OCI-LY7 (cell line): ENCODE measurements at regions not wholly inside any gene's neighbourhood (a gene's known extent, or its start where the extent isn't known, plus 50 kb on each side); places are given as distances from the start of the nearest gene placed in this dataset.

Experiments
- BruUV-seq: library from RNA; stranded (reverse); fragments of 400-500 nt; replicated peaks from 2 replicates; lab custom pipeline; 2021; lab: Mats Ljungman, UMichigan
- CTCF ChIA-PET: fragments of 300-600 bp; sonication (Branson Sonifier 250); formaldehyde crosslinking; loops from one replicate; lab custom pipeline; 2022; ENCODE audit warnings: antibody characterized with exemption; ENCODE audit not compliant: unreplicated experiment; lab: Charles Lee
- POLR2A ChIA-PET: fragments of 300-600 bp; sonication (Branson Sonifier 250); formaldehyde crosslinking; loops from one replicate; lab custom pipeline; 2022; ENCODE audit warnings: antibody characterized with exemption; lab: Charles Lee
- DNase-seq: peaks from one replicate; pipeline ENCODE4 v3.0.0-alpha.2; 2015; ENCODE audit warnings: low spot score
- H2AFZ ChIP-seq: fragments of 200-600 bp; sonication (generic), shearing (Covaris generic); 2 replicates; pipeline ENCODE4 v1.6.1; 2014; ENCODE audit warnings: mild to moderate bottlenecking, antibody characterized with exemption, low read length, moderate library complexity
- H3K27ac ChIP-seq: fragments of 200-600 bp; sonication (generic); 2 replicates; pipeline ENCODE4 v1.5.1; 2014; ENCODE audit warnings: mixed run types, low read depth, mild to moderate bottlenecking, moderate library complexity, low read length, inconsistent platforms; ENCODE audit not compliant: poor library complexity, severe bottlenecking
- H3K36me3 ChIP-seq: fragments of 200-600 bp; sonication (generic); 2 replicates; pipeline ENCODE4 v1.6.1; 2014; ENCODE audit warnings: mild to moderate bottlenecking, antibody characterized with exemption, low read length, moderate library complexity, mixed read lengths; ENCODE audit not compliant: insufficient read depth
- H3K4me1 ChIP-seq: fragments of 200-600 bp; sonication (generic); 2 replicates; pipeline ENCODE4 v1.5.1; 2014; ENCODE audit warnings: mild to moderate bottlenecking, low read length; ENCODE audit not compliant: insufficient read depth, poor library complexity, severe bottlenecking
- H3K4me2 ChIP-seq: fragments of 200-600 bp; sonication (generic); 2 replicates; pipeline ENCODE4 v1.6.1; 2014; ENCODE audit warnings: mild to moderate bottlenecking, low read length
- H3K4me3 ChIP-seq: fragments of 200-600 bp; sonication (generic); 2 replicates; pipeline ENCODE4 v1.5.1; 2014; ENCODE audit warnings: mild to moderate bottlenecking, low read depth, low read length; ENCODE audit not compliant: poor library complexity, severe bottlenecking
- H3K79me2 ChIP-seq: fragments of 200-600 bp; sonication (generic); 2 replicates; pipeline ENCODE4 v1.6.1; 2016; ENCODE audit warnings: low read depth, mild to moderate bottlenecking, low read length, moderate library complexity, mixed read lengths; ENCODE audit not compliant: insufficient read depth
- H3K9me2 ChIP-seq: fragments of 200-600 bp; sonication (generic); 2 replicates; pipeline ENCODE4 v1.6.1; 2016; ENCODE audit warnings: mild to moderate bottlenecking, low read length, mixed read lengths; ENCODE audit not compliant: insufficient read depth
- H3K9me3 ChIP-seq: fragments of 200-600 bp; sonication (generic); 2 replicates; pipeline ENCODE4 v1.6.1; 2014; ENCODE audit warnings: mild to moderate bottlenecking, mixed run types, low read length, mixed read lengths
- H4K20me1 ChIP-seq: fragments of 200-600 bp; sonication (generic); 2 replicates; pipeline ENCODE4 v1.6.1; 2014; ENCODE audit warnings: mild to moderate bottlenecking, antibody characterized with exemption, low read length, moderate library complexity, mixed read lengths; ENCODE audit not compliant: insufficient read depth
- EZH2phosphoT487 ChIP-seq: fragments of 200-600 bp; sonication (generic); IDR thresholded peaks from 2 replicates; pipeline ENCODE4 v1.6.1; 2018; ENCODE audit warnings: low read depth, borderline replicate concordance, mild to moderate bottlenecking, mixed run types, antibody characterized with exemption, low read length, moderate library complexity, mixed read lengths
- intact Hi-C: fragments of 100-400 bp; cut with micrococcal nuclease; formaldehyde crosslinking; loops from one replicate; pipeline ENCODE4 v1.10.0; 2022; ENCODE audit not compliant: unreplicated experiment
- TF ChIP-seq, protein P1 (sequence below): fragments of 200-600 bp; sonication (generic); conservative IDR thresholded peaks from 2 replicates; pipeline ENCODE4 v1.5.1; 2014; ENCODE audit warnings: mild to moderate bottlenecking, antibody characterized with exemption, low read length, moderate library complexity, mixed read lengths

DNA sequence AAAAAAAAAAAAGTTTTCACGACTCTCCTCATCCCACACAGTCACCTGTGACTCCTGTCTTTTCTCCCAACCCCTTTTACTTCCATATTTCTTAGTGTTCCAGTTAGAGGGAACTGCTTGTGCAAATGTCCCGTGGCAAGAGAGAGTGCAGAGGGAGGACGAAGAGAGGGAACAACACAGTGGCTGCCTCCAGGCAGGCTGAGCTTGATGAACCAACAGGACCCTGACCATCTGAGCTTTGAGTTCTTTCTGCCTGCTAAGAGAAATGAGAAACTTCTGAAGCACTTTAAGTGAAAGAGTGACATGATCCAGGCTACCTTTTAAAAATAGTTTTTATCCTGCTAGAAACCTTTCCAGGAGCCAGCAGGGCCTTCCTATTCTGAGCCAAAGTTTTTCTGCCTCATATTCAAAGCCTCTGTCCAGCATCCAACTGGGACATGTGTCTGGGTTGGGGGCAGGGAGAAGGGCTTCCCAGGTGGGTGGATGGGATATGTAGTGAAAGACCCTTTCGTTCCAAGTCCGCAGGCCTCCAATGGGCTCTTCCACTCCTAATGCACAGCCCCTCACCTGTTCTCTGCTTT is 239.9 kb downstream of the OPA1 start:
- no peaks in the 10 kb centered on the region for H3K79me2 ChIP-seq
- H3K4me3 ChIP-seq = no peak overlapping the region
- H4K20me1 ChIP-seq = no peaks in the 10 kb centered on the region
- POLR2A ChIA-PET = interaction anchor here (1.4 kb wide), 1 partner anchor 9 kb away, joined by 5 read pairs; no protein-coding TSS in a partner anchor
- no peak for TF ChIP-seq EZH2phosphoT487
- TF ChIP-seq, protein P1, sequence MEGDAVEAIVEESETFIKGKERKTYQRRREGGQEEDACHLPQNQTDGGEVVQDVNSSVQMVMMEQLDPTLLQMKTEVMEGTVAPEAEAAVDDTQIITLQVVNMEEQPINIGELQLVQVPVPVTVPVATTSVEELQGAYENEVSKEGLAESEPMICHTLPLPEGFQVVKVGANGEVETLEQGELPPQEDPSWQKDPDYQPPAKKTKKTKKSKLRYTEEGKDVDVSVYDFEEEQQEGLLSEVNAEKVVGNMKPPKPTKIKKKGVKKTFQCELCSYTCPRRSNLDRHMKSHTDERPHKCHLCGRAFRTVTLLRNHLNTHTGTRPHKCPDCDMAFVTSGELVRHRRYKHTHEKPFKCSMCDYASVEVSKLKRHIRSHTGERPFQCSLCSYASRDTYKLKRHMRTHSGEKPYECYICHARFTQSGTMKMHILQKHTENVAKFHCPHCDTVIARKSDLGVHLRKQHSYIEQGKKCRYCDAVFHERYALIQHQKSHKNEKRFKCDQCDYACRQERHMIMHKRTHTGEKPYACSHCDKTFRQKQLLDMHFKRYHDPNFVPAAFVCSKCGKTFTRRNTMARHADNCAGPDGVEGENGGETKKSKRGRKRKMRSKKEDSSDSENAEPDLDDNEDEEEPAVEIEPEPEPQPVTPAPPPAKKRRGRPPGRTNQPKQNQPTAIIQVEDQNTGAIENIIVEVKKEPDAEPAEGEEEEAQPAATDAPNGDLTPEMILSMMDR = no peak
- peaks cover 6% of the 10 kb centered on the region for H3K4me1 ChIP-seq
- H3K9me2 ChIP-seq = no peaks in the 10 kb centered on the region
- H3K4me2 ChIP-seq = no peak overlapping the region
- no TSS peak for BruUV-seq
- no peaks in the 10 kb centered on the region for H3K9me3 ChIP-seq
- no peaks in the 10 kb centered on the region for H3K36me3 ChIP-seq
- no peak overlapping the region for H3K27ac ChIP-seq
- no peak for DNase-seq
- no peak overlapping the region for H2AFZ ChIP-seq
- intact Hi-C loops = no loop called here
- CTCF ChIA-PET = no interaction called here

DNA sequence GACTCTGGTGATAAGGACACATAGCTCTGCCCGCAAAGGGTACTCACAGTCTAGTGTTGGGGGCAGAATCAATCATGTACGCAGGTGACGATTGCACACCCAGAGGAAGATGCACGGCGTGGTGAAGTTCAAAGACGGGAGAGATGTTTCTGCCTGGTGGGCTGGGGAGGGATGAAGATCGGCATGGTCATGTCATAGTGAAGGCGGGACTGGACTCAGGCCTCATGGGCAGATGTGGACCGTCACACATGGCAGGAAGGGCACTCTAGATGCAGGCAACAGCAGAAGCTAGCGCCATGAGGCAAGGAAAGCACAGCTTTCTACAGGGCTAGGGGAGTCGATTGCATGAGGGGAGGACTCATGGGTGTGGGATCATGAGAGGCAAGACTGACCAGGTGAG is 240.6 kb downstream of the OPA1 start:
- POLR2A ChIA-PET = interaction anchor here (1.4 kb wide), 1 partner anchor 8 kb away, joined by 5 read pairs; no protein-coding TSS in a partner anchor

DNA sequence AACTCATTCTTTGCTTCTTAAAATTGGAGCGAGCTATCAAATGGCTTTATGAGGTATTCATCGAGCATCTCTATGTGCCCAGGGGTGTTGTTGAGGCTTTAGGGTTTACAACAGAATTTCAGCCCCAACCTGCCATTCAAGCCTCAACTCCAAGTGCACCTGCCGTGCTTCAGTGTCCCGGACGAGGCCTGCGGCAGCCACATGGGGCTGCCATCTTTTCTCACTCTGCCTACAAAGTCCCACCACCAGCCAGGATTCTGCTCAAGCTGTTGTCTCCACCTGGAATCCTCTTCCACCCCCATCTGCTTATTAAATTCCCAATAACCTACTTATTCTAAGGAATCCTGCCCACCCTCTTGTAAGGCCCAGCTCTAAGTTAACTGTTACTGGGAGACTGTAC is 242.4 kb downstream of the OPA1 start:
- no peaks in the 10 kb centered on the region for H4K20me1 ChIP-seq
- CTCF ChIA-PET = no interaction called here
- H3K79me2 ChIP-seq = no peaks in the 10 kb centered on the region
- H3K36me3 ChIP-seq = no peaks in the 10 kb centered on the region
- DNase-seq = no peak
- peaks cover 6% of the 10 kb centered on the region for H3K4me1 ChIP-seq
- no TSS peak for BruUV-seq
- H3K9me3 ChIP-seq = no peaks in the 10 kb centered on the region
- POLR2A ChIA-PET = interaction anchor here (0.5 to 1.0 kb wide), 3 partner anchors 31 to 211 kb away, joined by 3 to 8 read pairs (median 4); no protein-coding TSS in a partner anchor
- TF ChIP-seq, protein P1 = no peak
- no peak overlapping the region for H3K4me3 ChIP-seq
- H3K4me2 ChIP-seq = no peak overlapping the region
- intact Hi-C loops = no loop called here
- H3K27ac ChIP-seq = no peak overlapping the region
- H3K9me2 ChIP-seq = no peaks in the 10 kb centered on the region
- H2AFZ ChIP-seq = no peak overlapping the region

More for the DNA sequence above, 240.6 kb downstream of the OPA1 start:
- Histone ChIP-seq H3K9me2 (no peaks in the 10 kb centered on the region), H3K4me3 (no peak overlapping the region), H3K36me3 (no peaks in the 10 kb centered on the region), H3K4me2 (no peak overlapping the region), H3K4me1 (peaks cover 6% of the 10 kb centered on the region), H3K27ac (no peak overlapping the region), H3K9me3 (no peaks in the 10 kb centered on the region), H2AFZ (no peak overlapping the region), H4K20me1 (no peaks in the 10 kb centered on the region), H3K79me2 (no peaks in the 10 kb centered on the region)
- CTCF ChIA-PET = no interaction called here
- no TSS peak for BruUV-seq
- TF ChIP-seq, protein P1 = no peak
- TF ChIP-seq EZH2phosphoT487 = no peak
- no peak for DNase-seq
- intact Hi-C loops = no loop called here
